AG04450 (cell line): ENCODE measurements at regions not wholly inside any gene's neighbourhood (a gene's known extent, or its start where the extent isn't known, plus 50 kb on each side); places are given as distances from the start of the nearest gene placed in this dataset.

Source experiments
- CTCF ChIA-PET: fragments of 300-600, 350-600 bp; formaldehyde crosslinking; extraction: SDS; loops from one replicate; lab custom pipeline; 2022; ENCODE audit warnings: antibody characterized with exemption, inconsistent platforms; lab: Charles Lee
- POLR2A ChIA-PET: fragments of 350-600 bp; formaldehyde crosslinking; extraction: SDS; loops from one replicate; lab custom pipeline; 2021; ENCODE audit warnings: antibody characterized with exemption, inconsistent platforms; lab: Yijun Ruan, JAX
- DNase-seq: peaks from one replicate; pipeline ENCODE4 v3.0.0-alpha.2; 2011; ENCODE audit warnings: low read depth, low spot score
- H3K27ac ChIP-seq: one replicate; pipeline ENCODE4 v1.5.1; 2012; ENCODE audit warnings: low read depth, low read length, control low read depth
- H3K27me3 ChIP-seq: one replicate; pipeline ENCODE4 v1.6.0; 2012; ENCODE audit warnings: low read length; ENCODE audit not compliant: control insufficient read depth, insufficient read depth
- H3K4me3 ChIP-seq: 2 replicates; pipeline ENCODE4 v1.5.1; 2011; ENCODE audit warnings: mild to moderate bottlenecking, low read depth, low read length, control low read depth
- H3K9me3 ChIP-seq: 2 replicates; pipeline ENCODE4 v1.5.1; 2012; ENCODE audit warnings: low read length; ENCODE audit not compliant: control insufficient read depth, insufficient read depth
- CTCF ChIP-seq: IDR thresholded peaks from 2 replicates; pipeline ENCODE4 v1.5.1; 2011; ENCODE audit warnings: low read depth, low read length, control low read depth, inconsistent platforms

DNA sequence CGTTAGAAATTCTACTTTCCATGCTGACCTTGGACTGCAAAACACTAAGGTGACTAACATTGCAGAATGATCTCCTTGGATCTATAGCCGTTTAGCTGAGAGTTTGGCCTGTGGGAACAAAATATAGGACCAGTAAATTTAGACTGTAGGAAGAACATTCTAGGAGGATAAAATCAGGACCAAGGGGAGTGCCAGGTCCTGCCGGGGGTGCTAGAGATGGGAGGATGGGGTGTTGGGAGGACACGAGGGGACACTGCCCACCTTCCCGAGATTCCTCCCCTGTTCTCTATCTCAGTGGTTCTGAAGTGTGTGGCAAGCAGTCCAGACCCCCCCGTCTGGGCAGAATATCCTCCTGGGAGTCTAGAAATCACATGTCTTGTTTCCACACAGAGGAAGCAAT lies 445.2 kb downstream of the ZSWIM6 start:
- POLR2A ChIA-PET, result no interaction called here
- DNase-seq, result no peak
- CTCF ChIA-PET, result no interaction called here
- Histone ChIP-seq H3K27me3 (peaks cover 5% of the 10 kb centered on the region), H3K27ac (no peak overlapping the region), H3K4me3 (no peak overlapping the region), H3K9me3 (no peaks in the 10 kb centered on the region)
- no peak for TF ChIP-seq CTCF

- Histone ChIP-seq H3K9me3 (no peaks in the 10 kb centered on the region), H3K27ac (no peak overlapping the region), H3K27me3 (peaks cover 5% of the 10 kb centered on the region), H3K4me3 (no peak overlapping the region)
- CTCF ChIA-PET, result no interaction called here
- DNase-seq, result no peak
- no peak for TF ChIP-seq CTCF
- POLR2A ChIA-PET, result no interaction called here
Measured at GRCh38 chr5:61779743-61780142, 447.7 kb downstream of the ZSWIM6 start.

GRCh38 chr5:61783481-61783880 lies 451.4 kb downstream of the ZSWIM6 start:
- ChIA-PET CTCF (no interaction called here), POLR2A (no interaction called here)
- Histone ChIP-seq H3K4me3 (no peak overlapping the region), H3K9me3 (no peaks in the 10 kb centered on the region), H3K27ac (no peak overlapping the region), H3K27me3 (no peaks in the 10 kb centered on the region)
- no peak for TF ChIP-seq CTCF
- no peak for DNase-seq

- Histone ChIP-seq H3K9me3 (no peaks in the 10 kb centered on the region), H3K27me3 (no peaks in the 10 kb centered on the region), H3K4me3 (no peak overlapping the region), H3K27ac (no peak overlapping the region)
- ChIA-PET POLR2A (no interaction called here), CTCF (no interaction called here)
- no peak for TF ChIP-seq CTCF
- DNase-seq, result no peak
Measured at GRCh38 chr5:61784341-61784740, 452.3 kb downstream of the ZSWIM6 start.

DNA sequence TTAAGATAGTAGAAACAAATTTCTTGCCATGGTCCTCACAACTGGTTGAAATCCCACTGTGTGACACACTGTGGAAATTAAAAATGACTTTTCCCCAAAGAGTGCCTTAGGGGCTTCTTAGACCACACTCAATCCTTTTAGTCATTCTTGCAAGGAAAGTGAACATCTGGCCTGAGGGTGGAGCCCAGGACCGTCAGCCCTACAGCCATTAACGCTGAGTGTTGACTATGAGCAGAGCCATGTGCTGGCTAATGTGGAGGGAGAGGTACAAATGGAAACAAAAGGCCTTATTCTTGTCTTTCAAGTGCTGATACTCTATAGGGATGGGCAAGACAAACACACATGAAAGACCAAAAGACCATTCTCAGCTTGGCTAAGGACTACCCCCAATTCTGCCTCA lies 456.5 kb downstream of the ZSWIM6 start:
- H3K27me3 ChIP-seq, result no peaks in the 10 kb centered on the region
- ChIA-PET POLR2A (no interaction called here), CTCF (no interaction called here)
- no peaks in the 10 kb centered on the region for H3K9me3 ChIP-seq
- H3K27ac ChIP-seq, result no peak overlapping the region
- no peak for DNase-seq
- TF ChIP-seq CTCF, result no peak
- no peak overlapping the region for H3K4me3 ChIP-seq
